ENCODE measurements at regions not wholly inside any gene's neighbourhood (a gene's known extent, or its start where the extent isn't known, plus 50 kb on each side); places are given as distances from the start of the nearest gene placed in this dataset.
"Not testable (repeated sequence)": the region's sequence is repeated elsewhere in the genome, so short reads cannot be mapped to it uniquely, and the experiment has no call there.

GRCh38 chr13:49852460-49852859 is 60.0 kb upstream of the KPNA3 start:
- H3K14ac ChIP-seq (replicated peaks; ENCODE audit: low read depth, low read length); H2AK9ac ChIP-seq (replicated peaks; ENCODE audit: low read depth, low read length, poor library complexity); H3K9me3 ChIP-seq (ENCODE audit: control insufficient read depth, insufficient read depth, low read length); H2BK120ac ChIP-seq (ENCODE audit: low read depth, low read length); H4K20me1 ChIP-seq (ENCODE audit: insufficient read depth, low read length); H3K4me3 ChIP-seq (ENCODE audit: insufficient read depth, low read depth, low read length); DNase-seq; H4K8ac ChIP-seq (ENCODE audit: low read depth in 2 of 2, low read length in 2 of 2); H2BK20ac ChIP-seq (ENCODE audit: low read depth, low read length); H2BK15ac ChIP-seq (ENCODE audit: low read depth, low read length); H3K4me1 ChIP-seq (ENCODE audit: control insufficient read depth, insufficient read depth, low read length); H2BK5ac ChIP-seq (ENCODE audit: low read depth, low read length, poor library complexity, severe bottlenecking); H3K4me2 ChIP-seq (ENCODE audit: low read depth, low read length); H3K27ac ChIP-seq (ENCODE audit: insufficient read depth, low read length); H3K23ac ChIP-seq (ENCODE audit: low read depth, low read length); H2AFZ ChIP-seq (replicated peaks; ENCODE audit: low read length, poor library complexity); in situ Hi-C loops (cut with MboI; ENCODE audit: low sequenced_read_pairs); H3K79me1 ChIP-seq (ENCODE audit: low read depth in 1 of 2, low read length in 2 of 2); H3K18ac ChIP-seq (ENCODE audit: low read depth, low read length); H3K9ac ChIP-seq (ENCODE audit: low read depth, low read length); H3K9me1 ChIP-seq (ENCODE audit: insufficient read depth, low read length); ATAC-seq (ENCODE audit: low read depth); POLR2A ChIA-PET (ENCODE audit: unreplicated experiment); H3K56ac ChIP-seq (ENCODE audit: extremely low read depth, insufficient read depth, low read length); H3K27me3 ChIP-seq (ENCODE audit: control insufficient read depth, insufficient read depth, low read length); BruUV-seq (replicated peaks); H2AK5ac ChIP-seq (ENCODE audit: low read depth, low read length); dilution Hi-C loops (cut with HindIII; ENCODE audit: low sequenced_read_pairs, unreplicated experiment); H3K36me3 ChIP-seq (ENCODE audit: control insufficient read depth, insufficient read depth, low read length); H4K91ac ChIP-seq (ENCODE audit: insufficient read depth, low read depth, low read length); H4K5ac ChIP-seq (ENCODE audit: low read depth, low read length); H3K4ac ChIP-seq (ENCODE audit: low read depth, low read length): not testable (repeated sequence)
- intact Hi-C loops (cut with micrococcal nuclease) = loop anchor here (10.0 kb wide), 2 partner anchors 952 to 1062 kb away; no protein-coding TSS in a partner anchor
- CTCF ChIA-PET = interaction anchor here (0.8 to 1.2 kb wide), 2 partner anchors 38 to 161 kb away, joined by 3 read pairs; partner anchors contain the start of gene EBPL
- WGBS, 2 experiments (ENCODE audit: extremely low coverage in 2 of 2, insufficient read length in 1 of 2) = no CpG with 5 or more reads among the region's 4 CpGs

All from IMR-90 (cell line).